HCT116 (cell line): ENCODE measurements at regions not wholly inside any gene's neighbourhood (a gene's known extent, or its start where the extent isn't known, plus 50 kb on each side); places are given as distances from the start of the nearest gene placed in this dataset.

Experiments
- EGR1 ChIP-seq: IDR thresholded peaks from 2 replicates; pipeline ENCODE4 v1.6.1; 2012; ENCODE audit warnings: low read depth
- ELF1 ChIP-seq: IDR thresholded peaks from 2 replicates; pipeline ENCODE4 v1.6.1; 2012; ENCODE audit warnings: low read depth, borderline replicate concordance
- EZH2 ChIP-seq: fragments of 200-600 bp; sonication (generic); IDR thresholded peaks from 2 replicates; pipeline ENCODE4 v1.6.1; 2017; ENCODE audit warnings: antibody characterized with exemption, mixed run types
- JUND ChIP-seq: IDR thresholded peaks from 2 replicates; pipeline ENCODE4 v1.6.1; 2012
- POLR2A ChIP-seq: IDR thresholded peaks from 2 replicates; pipeline ENCODE4 v1.7.0; 2011; ENCODE audit warnings: borderline replicate concordance; ENCODE audit not compliant: insufficient read depth, insufficient read length; ENCODE audit errors: extremely low read depth
- POLR2AphosphoS5 ChIP-seq: IDR thresholded peaks from 2 replicates; pipeline ENCODE4 v1.6.1; 2011; ENCODE audit warnings: mild to moderate bottlenecking, low read depth, low read length, moderate library complexity
- TCF7L2 ChIP-seq: IDR thresholded peaks from 2 replicates; pipeline ENCODE4 v1.7.0; 2011; ENCODE audit warnings: borderline replicate concordance, inconsistent platforms; ENCODE audit not compliant: insufficient read depth, insufficient read length; ENCODE audit errors: extremely low read depth
- YY1 ChIP-seq: IDR thresholded peaks from 2 replicates; pipeline ENCODE4 v1.6.1; 2011; ENCODE audit warnings: low read length, low read depth, moderate library complexity, mild to moderate bottlenecking; ENCODE audit not compliant: insufficient replicate concordance; ENCODE audit errors: extremely low read depth
- ZFX ChIP-seq: fragments of 450-650 bp; IDR thresholded peaks from 2 replicates; pipeline ENCODE4 v1.6.1; 2017
- ZNF274 ChIP-seq: fragments of 200-500 bp; sonication (Bioruptor generic); IDR thresholded peaks from 2 replicates; pipeline ENCODE4 v1.6.1; 2014; ENCODE audit warnings: mild to moderate bottlenecking, low read depth, low read length, inconsistent platforms
- TF ChIP-seq, protein P1 (sequence below), 3 experiments: fragments of 200-600 bp in 1 of 3; sonication (generic) in 1 of 3; IDR thresholded peaks in 2 of 3; conservative IDR thresholded peaks in 1 of 3; 2 replicates each; pipeline ENCODE4 v1.5.1; 2012 to 2017; ENCODE audit warnings: low read depth in 2 of 3, low read length in 2 of 3, antibody characterized with exemption in 1 of 3, borderline replicate concordance in 1 of 3, control low read depth in 1 of 3, mild to moderate bottlenecking in 1 of 3, mixed read lengths in 1 of 3, mixed run types in 1 of 3, moderate library complexity in 1 of 3; ENCODE audit not compliant: insufficient read depth in 1 of 3
- TF ChIP-seq, protein P2 (sequence below): IDR thresholded peaks from 2 replicates; pipeline ENCODE4 v1.6.1; 2011; ENCODE audit warnings: mild to moderate bottlenecking, low read length, moderate library complexity; ENCODE audit not compliant: insufficient replicate concordance; ENCODE audit errors: extremely low read depth
- TF ChIP-seq, protein P3 (sequence below): IDR thresholded peaks from 2 replicates; pipeline ENCODE4 v1.6.1; 2012

DNA sequence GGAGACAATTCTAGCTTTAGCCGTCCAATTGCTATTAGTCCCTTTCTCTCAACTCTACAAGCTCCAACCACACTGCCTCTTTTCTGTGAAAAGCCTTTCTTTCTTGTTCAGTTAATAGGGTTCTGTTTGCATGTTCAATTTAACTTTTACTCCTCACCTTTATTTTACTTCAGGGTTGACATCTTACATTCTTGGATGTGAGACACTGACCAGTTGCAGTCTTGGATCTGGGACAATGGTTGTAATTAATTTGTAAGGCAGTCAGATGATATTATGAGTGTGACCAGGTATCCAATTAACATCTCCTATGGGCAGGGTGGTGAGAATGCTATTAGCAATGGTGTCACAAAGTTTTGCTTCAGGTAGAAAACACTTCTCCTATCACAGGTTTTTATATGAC, 774.5 kb downstream of the TLR4 start:
- TF ChIP-seq, protein P1, sequence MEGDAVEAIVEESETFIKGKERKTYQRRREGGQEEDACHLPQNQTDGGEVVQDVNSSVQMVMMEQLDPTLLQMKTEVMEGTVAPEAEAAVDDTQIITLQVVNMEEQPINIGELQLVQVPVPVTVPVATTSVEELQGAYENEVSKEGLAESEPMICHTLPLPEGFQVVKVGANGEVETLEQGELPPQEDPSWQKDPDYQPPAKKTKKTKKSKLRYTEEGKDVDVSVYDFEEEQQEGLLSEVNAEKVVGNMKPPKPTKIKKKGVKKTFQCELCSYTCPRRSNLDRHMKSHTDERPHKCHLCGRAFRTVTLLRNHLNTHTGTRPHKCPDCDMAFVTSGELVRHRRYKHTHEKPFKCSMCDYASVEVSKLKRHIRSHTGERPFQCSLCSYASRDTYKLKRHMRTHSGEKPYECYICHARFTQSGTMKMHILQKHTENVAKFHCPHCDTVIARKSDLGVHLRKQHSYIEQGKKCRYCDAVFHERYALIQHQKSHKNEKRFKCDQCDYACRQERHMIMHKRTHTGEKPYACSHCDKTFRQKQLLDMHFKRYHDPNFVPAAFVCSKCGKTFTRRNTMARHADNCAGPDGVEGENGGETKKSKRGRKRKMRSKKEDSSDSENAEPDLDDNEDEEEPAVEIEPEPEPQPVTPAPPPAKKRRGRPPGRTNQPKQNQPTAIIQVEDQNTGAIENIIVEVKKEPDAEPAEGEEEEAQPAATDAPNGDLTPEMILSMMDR (IDR thresholded peaks at IDR 0.05 in 2 of 3, conservative IDR thresholded peaks at IDR 0.05 in 1 of 3; ENCODE audit: borderline replicate concordance in 1 of 3, insufficient read depth in 1 of 3, low read depth in 2 of 3, low read length in 2 of 3) = no peak
- TF ChIP-seq POLR2A (no peak), POLR2AphosphoS5 (no peak), JUND (no peak), ZNF274 (no peak), EGR1 (no peak), TCF7L2 (no peak), YY1 (no peak), EZH2 (no peak), ELF1 (no peak), ZFX (no peak)
- TF ChIP-seq, protein P2, sequence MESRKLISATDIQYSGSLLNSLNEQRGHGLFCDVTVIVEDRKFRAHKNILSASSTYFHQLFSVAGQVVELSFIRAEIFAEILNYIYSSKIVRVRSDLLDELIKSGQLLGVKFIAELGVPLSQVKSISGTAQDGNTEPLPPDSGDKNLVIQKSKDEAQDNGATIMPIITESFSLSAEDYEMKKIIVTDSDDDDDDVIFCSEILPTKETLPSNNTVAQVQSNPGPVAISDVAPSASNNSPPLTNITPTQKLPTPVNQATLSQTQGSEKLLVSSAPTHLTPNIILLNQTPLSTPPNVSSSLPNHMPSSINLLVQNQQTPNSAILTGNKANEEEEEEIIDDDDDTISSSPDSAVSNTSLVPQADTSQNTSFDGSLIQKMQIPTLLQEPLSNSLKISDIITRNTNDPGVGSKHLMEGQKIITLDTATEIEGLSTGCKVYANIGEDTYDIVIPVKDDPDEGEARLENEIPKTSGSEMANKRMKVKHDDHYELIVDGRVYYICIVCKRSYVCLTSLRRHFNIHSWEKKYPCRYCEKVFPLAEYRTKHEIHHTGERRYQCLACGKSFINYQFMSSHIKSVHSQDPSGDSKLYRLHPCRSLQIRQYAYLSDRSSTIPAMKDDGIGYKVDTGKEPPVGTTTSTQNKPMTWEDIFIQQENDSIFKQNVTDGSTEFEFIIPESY = no peak
- TF ChIP-seq, protein P3, sequence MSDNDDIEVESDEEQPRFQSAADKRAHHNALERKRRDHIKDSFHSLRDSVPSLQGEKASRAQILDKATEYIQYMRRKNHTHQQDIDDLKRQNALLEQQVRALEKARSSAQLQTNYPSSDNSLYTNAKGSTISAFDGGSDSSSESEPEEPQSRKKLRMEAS = no peak
